SH-SY5Y (cell line): ENCODE measurements at regions not wholly inside any gene's neighbourhood (a gene's known extent, or its start where the extent isn't known, plus 50 kb on each side); places are given as distances from the start of the nearest gene placed in this dataset.

Experiments
- GATA2 ChIP-seq: IDR thresholded peaks from 2 replicates; pipeline ENCODE4 v1.6.1; 2011; ENCODE audit warnings: mild to moderate bottlenecking, low read depth, low read length
- GATA3 ChIP-seq: IDR thresholded peaks from 2 replicates; pipeline ENCODE4 v1.6.1; 2011; ENCODE audit warnings: low read depth, mild to moderate bottlenecking, low read length, moderate library complexity

GRCh38 chr11:131246156-131246555 lies 124.3 kb upstream of the NTM start:
- TF ChIP-seq GATA2 (no peak), GATA3 (no peak)

GRCh38 chr11:131246663-131247062 lies 123.8 kb upstream of the NTM start:
- TF ChIP-seq GATA3 = no peak
- TF ChIP-seq GATA2 = no peak

GRCh38 chr11:131248588-131248987 lies 121.8 kb upstream of the NTM start:
- no peak for TF ChIP-seq GATA3
- no peak for TF ChIP-seq GATA2

GRCh38 chr11:131253142-131253655 lies 117.2 kb upstream of the NTM start:
- TF ChIP-seq GATA2 (no peak), GATA3 (no peak)

GRCh38 chr11:131253656-131254151 lies 116.7 kb upstream of the NTM start:
- TF ChIP-seq GATA3 = no peak
- TF ChIP-seq GATA2 = peak; percentile 44

- TF ChIP-seq GATA3 = no peak
- TF ChIP-seq GATA2 = no peak
Measured at GRCh38 chr11:131254254-131254653, 116.2 kb upstream of the NTM start.

GRCh38 chr11:131274233-131274632 lies 96.2 kb upstream of the NTM start:
- no peak for TF ChIP-seq GATA3
- TF ChIP-seq GATA2 = no peak

- TF ChIP-seq GATA2 = no peak
- no peak for TF ChIP-seq GATA3
Measured at GRCh38 chr11:131275580-131275979, 94.8 kb upstream of the NTM start.

- TF ChIP-seq GATA2 (no peak), GATA3 (no peak)
Measured at GRCh38 chr11:131278472-131278871, 91.9 kb upstream of the NTM start.

- TF ChIP-seq GATA3 (no peak), GATA2 (no peak)
Measured at GRCh38 chr11:131279654-131280384, 90.6 kb upstream of the NTM start.

GRCh38 chr11:131281316-131281715 lies 89.1 kb upstream of the NTM start:
- no peak for TF ChIP-seq GATA3
- no peak for TF ChIP-seq GATA2

GRCh38 chr11:131284041-131284440 lies 86.4 kb upstream of the NTM start:
- no peak for TF ChIP-seq GATA2
- TF ChIP-seq GATA3 = no peak

GRCh38 chr11:131288521-131289091 lies 81.8 kb upstream of the NTM start:
- TF ChIP-seq GATA2 (no peak), GATA3 (no peak)

- no peak for TF ChIP-seq GATA2
- TF ChIP-seq GATA3 = no peak
Measured at GRCh38 chr11:131290185-131290584, 80.2 kb upstream of the NTM start.

GRCh38 chr11:131295986-131296385 lies 74.4 kb upstream of the NTM start:
- TF ChIP-seq GATA3 = no peak
- no peak for TF ChIP-seq GATA2
